AG09319 (cell line): ENCODE measurements at regions not wholly inside any gene's neighbourhood (a gene's known extent, or its start where the extent isn't known, plus 50 kb on each side); places are given as distances from the start of the nearest gene placed in this dataset.

ENCODE experiments used
- DNase-seq: peaks from one replicate; pipeline ENCODE4 v3.0.0-alpha.2; 2010; ENCODE audit warnings: low read depth; ENCODE audit errors: extremely low read depth
- CTCF ChIP-seq: IDR thresholded peaks from 2 replicates; pipeline ENCODE4 v1.5.1; 2011; ENCODE audit warnings: low read depth, mild to moderate bottlenecking, inconsistent platforms, low read length, moderate library complexity

GRCh38 chr11:116176484-116177005 is 596.2 kb downstream of the BUD13 start:
- DNase-seq: no peak
- no peak for TF ChIP-seq CTCF

GRCh38 chr11:116175707-116176106 is 597.1 kb downstream of the BUD13 start:
- no peak for TF ChIP-seq CTCF
- no peak for DNase-seq

- TF ChIP-seq CTCF: no peak
- no peak for DNase-seq
Observed at GRCh38 chr11:116173941-116174911, 598.6 kb downstream of the BUD13 start.

- no peak for DNase-seq
- no peak for TF ChIP-seq CTCF
Observed at GRCh38 chr11:116173506-116173905, 599.3 kb downstream of the BUD13 start.

- no peak for DNase-seq
- TF ChIP-seq CTCF: no peak
Observed at GRCh38 chr11:116172851-116173250, 599.9 kb downstream of the BUD13 start.

GRCh38 chr11:116172156-116172555 is 600.6 kb downstream of the BUD13 start:
- TF ChIP-seq CTCF: no peak
- no peak for DNase-seq
